ENCODE measurements at regions not wholly inside any gene's neighbourhood (a gene's known extent, or its start where the extent isn't known, plus 50 kb on each side); places are given as distances from the start of the nearest gene placed in this dataset.

GRCh38 chr2:48180557-48180956 lies 133.9 kb upstream of the FOXN2 start:
- TF ChIP-seq CTCF (IDR thresholded peaks at IDR 0.05; ENCODE audit: insufficient read depth, low read length) (no peak), POLR2AphosphoS5 (IDR thresholded peaks at IDR 0.05; ENCODE audit: low read depth) (no peak)
